Activated CD4-positive, alpha-beta T cell treated with anti-CD3 and anti-CD28 coated beads, Interleukin-2, amount 50 U/mL, for 48 hours (primary cell): ENCODE measurements at regions not wholly inside any gene's neighbourhood (a gene's known extent, or its start where the extent isn't known, plus 50 kb on each side); places are given as distances from the start of the nearest gene placed in this dataset.
"Not testable (repeated sequence)": the region's sequence is repeated elsewhere in the genome, so short reads cannot be mapped to it uniquely, and the experiment has no call there.

Source experiments
- DNase-seq, 2 experiments: peaks; one replicate each; pipeline ENCODE4 v3.0.0-alpha.2; 2020

- DNase-seq = peak; percentile 41 to 49
Measured at GRCh38 chr16:72501739-72502593, 330.0 kb upstream of the PMFBP1 start.

DNA sequence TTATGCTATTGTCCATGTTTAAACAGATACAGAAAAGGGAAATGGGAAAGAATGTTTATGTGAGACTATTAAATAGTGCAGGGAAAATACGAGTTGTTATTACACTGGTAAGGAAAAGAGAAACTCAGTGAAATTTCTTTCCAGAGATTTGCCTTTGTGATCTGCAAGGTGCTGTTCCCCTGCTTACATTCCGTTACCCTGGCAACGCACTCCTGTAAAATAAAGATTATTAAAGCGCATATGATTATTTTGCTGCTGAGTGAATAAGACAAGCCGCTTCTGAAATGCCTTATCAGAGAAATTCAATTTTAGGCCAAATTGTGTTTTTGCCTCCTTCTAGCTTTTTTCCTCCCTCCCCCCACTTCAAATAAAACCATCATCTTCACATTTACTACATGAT, 328.6 kb upstream of the PMFBP1 start:
- no peak for DNase-seq

DNA sequence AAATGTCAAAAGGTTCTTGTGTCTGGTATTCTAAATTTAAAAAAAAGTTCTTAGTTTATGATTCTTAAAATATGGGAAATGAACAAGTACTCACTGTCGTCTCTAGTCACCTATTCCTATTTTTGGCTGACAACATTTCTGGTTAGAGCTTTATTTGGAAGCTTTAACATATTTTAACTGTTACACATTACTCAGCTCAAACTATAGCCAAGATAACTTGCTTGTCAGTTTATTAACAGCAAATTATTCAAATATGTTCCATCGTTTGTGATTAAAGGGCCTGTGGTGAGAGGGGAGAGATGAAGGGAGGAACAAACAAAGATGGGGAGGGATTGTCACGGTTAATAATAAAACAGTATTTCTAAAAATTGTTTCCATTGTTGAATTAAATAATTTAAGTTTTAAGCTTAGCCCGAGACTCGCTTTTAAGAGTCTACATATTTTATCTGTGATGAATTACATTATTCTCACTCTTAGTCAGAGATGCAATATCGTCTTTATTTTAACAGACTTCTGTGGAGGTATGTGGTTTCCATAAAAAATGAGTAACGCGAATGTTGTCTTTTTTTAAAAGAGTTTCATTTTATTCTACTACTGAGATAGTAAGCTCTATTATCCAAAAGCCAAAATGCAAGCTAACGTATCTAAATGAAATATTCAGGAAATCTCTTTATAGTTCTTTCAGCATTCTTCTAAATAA, 321.9 kb upstream of the PMFBP1 start:
- DNase-seq = no peak

DNA sequence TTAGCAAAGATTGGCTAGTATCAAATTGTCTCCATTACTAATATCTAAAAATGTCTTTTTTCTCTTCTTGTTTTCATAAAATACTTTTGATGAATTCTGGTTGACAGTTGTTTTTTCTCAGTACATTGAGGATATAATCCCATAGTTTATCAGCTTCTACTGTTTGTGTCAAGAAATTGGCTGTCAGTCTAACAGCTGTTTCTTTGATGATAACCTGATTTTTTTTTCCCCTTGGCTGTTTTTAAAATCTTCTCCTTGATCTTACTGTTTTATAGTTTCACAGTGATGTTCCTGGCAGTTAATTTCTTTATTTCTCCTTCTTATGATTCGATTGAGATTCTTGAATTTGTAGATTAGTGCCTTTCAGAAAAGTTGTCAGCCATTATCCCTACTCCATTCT, 315.3 kb upstream of the PMFBP1 start:
- DNase-seq = no peak

DNA sequence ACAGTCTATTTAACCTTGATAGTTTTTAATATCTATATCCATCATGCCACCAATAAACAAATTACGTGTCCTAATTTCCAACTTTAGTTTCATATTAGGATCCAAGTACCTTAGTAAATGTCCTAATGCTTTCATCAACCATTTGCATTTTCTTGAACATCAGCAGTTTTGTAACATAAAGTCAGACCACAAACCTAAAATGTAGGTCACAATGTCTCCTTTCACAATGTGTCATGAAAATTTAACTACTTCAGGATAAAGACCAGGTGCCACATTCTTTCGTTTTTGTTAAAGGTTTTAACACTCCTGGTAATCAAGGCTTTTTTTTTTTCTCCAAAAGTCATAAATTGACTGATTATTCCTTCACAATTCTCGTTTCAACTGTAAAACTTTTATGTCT, 310.7 kb upstream of the PMFBP1 start:
- DNase-seq = no peak

DNA sequence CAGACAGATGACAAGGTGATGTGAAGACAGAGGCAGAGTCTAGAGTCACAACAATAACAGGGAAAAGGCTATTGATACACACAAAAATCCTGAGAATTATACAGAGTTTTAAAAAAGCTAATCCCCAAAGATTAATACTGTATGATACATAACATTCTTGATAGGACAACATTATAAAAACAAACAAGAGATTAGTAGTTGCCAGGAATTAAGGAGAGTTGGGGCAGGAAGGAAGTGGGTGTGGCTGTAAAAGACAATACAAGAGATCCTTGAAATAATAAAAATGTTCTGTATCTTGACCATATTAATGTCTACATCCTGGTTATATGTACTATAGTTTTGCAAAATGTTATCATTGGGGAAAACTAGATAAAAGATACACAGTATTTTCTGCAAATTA, 309.5 kb upstream of the PMFBP1 start:
- DNase-seq = no peak

GRCh38 chr16:72480911-72481310, 309.0 kb upstream of the PMFBP1 start:
- DNase-seq = no peak

DNA sequence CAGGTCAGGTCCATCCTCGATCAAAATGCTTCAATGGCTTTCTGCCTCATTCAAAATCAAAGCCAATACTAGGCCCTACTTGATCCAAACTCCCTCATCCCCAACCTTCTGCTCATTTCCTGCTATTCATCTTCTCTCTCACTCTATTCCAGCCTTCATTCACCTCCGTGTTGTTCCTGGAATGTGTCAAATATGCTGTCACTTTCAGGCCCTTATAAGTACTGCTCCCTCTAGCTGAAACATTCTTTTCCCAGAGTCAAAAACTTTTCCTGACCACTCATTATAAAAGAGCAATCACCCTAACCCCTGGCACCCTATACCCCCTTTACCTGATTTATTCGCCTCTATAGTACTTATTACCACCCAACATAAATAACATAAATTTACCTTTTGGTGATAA, 303.7 kb upstream of the PMFBP1 start:
- DNase-seq = no peak

DNA sequence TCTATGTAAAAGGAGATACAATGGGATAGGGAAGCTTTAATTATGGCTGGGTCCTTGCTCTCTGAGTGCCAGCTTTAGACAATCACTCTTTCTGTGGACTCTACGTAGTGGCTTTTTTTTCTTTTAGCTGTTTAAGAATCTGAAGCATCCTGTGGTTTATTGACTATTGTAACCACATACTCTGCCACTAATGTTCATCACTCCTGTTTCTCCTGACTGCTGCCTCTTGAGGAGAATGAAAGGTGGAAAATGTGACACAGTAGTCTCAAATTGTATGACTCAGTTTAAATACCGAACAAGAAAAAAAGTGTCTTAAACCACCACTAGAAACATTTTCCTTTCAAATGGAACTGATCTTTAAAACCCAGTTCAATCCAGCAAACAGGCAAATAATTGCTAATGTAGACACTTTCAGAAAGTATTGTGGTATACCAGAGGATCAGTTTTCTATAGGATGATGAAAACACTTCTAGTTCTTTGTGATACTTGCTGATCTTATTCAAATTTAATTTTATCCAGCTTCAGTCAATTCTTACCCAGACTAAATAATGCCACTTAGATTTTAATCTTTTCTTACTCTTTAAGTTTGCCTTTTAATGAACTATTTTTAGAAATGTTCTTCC, 302.7 kb upstream of the PMFBP1 start:
- DNase-seq = no peak

DNA sequence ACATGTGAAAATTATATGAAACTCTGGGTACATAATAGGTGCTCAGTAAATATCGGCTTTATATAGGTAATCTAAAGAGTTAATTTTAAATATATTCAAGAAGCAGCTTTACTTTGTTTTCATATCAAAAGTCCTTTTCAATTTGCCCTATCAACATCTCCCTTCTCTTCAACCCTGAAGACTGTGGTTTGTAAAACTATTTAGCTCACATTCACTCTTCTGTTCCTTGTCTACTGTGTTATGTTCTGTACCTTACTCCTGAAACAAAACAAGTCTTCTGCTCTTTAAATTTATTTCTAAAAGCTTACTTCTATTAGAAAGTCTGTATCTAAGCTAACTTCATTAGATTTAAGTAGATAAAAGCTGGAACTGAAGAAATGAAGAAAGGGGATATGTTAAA, 301.7 kb upstream of the PMFBP1 start:
- no peak for DNase-seq

GRCh38 chr16:72471317-72471924, 299.5 kb upstream of the PMFBP1 start:
- DNase-seq = no peak

- no peak for DNase-seq
Measured at GRCh38 chr16:72470541-72470940, 298.6 kb upstream of the PMFBP1 start.

DNA sequence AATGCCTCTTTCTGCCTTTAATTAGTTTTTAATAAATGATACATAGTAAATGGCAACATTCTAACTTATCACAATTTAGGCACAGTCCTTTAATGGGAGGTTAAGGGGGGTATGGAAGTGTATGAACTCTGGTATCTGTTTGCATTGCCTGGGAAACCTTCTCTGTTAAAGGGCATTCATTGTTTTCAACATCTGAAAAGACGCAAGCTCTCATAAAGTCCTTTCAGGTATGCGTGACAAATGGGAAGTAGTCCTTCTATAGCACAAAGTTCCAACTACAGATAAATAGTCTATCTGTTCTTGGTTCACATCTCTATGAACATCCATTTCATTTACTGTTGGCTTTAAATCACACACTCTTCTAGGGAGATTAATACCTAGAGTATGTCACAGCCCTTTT, 298.0 kb upstream of the PMFBP1 start:
- no peak for DNase-seq

DNA sequence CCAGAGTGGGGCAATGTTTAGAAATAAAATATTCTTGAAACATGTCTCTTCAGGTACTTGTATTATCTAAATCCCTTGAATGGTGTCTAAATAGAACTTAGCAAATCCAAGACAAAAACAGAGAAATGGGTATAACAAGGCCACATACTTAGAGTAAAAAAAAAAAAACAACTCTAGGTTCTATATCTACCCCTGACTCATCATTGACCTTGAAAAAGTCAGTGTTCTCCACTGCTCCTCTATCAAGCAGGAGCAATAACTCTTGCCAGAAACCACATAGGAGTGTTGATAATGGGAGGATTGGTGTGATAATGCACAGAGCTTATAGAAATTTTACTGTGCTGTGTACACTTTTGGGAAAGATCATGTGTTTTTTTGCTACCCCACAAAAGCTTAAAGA, 296.6 kb upstream of the PMFBP1 start:
- no peak for DNase-seq

DNA sequence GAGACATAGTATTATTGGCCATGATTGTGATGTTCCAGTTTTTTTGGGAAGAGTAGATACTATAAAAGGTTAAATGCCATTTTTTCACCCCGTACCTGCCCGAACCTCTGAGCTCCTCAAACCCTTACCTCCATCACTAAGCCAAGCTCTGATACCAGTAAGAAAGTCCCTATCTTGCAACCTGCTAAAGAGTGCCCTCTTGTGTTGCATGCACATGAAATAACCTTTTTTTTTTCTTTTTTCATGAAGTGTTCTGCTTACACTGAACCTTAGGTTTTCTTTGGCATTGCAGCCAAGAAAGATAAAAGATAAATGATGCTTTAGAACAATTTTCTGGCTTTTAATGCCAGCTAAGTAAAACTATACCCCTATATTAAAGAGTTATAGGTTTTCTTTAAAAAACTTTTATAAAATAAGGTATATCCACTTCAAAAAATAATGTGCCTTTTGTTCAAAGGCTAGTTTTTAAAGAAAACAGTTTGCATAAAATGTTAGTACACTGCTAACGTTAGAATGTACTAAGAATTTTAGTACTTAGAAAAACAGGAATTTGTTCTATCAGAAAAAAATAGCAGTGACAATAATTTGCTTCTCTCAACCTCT, 295.3 kb upstream of the PMFBP1 start:
- no peak for DNase-seq

DNA sequence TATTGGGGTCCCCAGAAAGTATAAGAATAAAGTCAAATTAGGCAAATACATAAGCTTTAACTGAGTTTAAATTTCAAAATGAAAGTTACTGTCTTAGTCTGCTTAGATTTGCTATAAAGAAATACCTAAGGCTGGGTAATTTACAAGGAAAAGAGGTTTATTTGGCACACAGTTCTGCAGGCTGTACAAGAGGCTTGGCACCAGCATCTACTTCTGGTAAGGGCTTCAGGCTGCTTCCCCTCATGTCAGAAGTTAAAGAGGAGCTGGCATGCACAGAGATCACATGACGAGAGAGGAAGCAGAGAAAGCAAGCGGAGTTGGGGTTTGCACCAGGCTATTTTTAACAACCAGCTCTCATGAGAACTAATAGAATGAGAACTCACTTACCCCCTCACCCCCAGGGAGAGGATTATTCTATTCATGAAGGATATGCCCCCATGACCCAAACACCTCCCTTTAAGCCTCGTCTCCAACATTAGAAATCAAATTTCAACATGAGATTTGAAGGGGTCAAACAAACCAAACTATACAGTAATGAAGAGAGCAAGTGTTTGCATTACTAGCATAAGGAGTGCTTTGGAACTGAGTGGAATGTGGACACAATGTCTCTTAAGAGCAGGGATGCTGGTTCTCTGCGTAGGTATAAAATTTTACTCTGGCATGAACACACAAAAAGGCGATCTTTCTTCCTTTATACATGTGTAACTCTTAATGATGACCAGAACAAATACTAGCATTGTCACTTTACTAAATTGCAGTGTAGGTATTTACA, 292.8 kb upstream of the PMFBP1 start:
- DNase-seq = no peak

DNA sequence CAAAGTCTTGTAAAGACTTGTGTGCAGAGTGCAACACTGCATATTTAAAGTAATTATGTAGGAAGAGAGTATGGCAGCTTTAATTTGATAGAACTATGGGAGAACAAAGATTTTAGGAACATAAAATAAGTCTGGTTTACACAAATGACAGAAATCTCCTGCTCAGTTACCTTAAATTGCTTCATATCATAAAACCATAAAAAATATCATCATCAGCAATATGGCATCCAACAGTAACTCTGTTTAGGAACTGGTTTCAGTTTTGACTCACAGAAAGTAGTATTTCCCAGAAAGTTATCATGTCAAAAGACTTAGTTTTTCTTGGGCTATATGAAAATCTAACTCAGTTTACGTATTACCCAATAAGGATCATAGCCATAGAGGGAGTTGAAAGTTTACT, 292.1 kb upstream of the PMFBP1 start:
- DNase-seq = no peak

DNA sequence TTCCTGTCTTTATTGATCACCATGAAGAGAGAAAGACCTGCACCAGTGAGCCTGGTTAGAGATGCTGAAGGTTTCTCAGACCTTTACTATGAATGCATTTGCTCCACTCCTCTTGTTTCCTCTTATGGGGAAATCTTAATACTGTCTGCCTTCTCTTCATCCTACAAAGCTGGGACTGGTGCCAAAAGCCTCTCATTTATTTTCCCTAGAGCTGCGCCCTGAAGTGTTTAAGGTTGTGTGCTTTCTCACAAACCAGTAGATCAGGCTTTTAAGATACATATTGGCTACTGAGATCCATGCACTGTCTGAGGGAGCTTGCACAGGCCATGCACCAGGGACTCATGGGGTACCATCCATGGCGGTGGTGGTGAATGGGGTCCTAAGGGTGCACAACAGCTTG, 286.1 kb upstream of the PMFBP1 start:
- no peak for DNase-seq

DNA sequence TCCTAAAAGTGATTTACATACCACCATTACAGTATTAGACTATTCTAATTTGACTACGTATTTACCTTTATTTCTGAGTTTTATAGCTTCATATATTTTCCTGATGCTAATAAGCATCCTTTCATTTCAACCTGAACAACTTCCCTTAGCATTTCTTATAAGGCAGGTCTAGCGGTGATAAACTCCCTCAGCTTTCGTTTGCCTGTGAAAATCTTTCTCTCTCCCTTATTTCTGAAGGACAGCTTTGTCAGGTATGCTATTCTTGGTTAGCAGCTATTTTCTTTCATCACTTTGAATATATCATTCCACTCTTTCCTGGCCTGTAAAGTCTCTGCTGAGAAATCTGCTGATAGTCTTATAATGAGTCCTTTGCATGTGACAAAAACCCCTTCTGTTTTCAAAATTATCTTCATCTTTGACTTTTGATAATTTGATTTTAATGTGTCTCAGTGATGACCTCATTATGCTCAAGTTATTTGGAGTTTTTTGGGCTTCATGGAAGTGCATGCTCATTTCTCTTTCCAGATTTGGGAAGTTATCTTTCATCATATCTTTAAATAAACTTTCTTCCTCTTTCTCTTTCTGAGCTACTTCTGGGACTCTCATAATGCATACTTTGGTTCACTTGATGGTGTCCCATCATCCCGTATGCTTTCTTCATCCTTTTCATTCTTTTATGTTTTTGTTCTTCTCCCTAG, 285.4 kb upstream of the PMFBP1 start:
- no peak for DNase-seq

DNA sequence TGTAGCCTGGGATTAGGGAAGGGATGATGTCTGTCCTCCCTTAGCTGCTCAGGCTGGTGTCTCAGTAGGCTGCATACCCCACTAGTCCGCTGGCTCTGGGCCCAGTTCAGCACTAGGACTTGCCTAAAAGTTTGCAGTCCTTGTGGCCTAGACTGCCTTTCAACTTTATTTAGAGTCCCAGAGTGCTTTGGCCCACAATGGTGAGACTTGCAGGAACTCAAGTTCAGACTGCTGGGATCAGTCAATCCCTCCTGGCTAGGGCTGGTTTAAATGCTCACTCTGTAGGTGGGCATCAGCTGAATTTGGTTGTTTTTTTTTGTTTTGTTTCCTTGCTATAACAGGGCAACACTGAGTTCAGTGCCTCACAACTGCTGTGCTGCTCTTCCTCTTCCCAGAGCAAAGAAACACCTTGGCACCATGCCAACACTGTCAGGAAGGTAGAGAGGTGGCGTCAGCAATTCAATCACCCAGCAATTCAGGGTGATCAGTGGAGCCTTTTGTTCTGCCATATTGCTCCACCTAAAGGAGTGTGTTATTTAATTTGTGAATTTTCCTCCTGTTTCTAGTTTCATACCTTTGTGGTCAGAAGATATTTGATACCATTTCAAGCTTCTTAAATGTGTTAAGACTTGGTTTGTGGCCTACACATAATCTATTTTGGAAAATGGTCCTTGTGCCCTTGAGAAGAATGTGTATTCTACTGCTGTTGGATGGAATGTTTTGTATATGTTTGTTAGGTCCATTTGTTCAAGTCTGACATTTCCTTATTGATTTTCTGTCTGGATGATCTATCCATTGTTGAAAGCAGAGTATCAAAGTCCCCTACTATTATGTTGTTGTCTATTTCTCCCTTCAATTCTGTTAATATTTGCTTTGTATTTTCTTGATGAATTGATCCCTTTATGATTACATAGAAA, 284.0 kb upstream of the PMFBP1 start:
- DNase-seq = no peak

DNA sequence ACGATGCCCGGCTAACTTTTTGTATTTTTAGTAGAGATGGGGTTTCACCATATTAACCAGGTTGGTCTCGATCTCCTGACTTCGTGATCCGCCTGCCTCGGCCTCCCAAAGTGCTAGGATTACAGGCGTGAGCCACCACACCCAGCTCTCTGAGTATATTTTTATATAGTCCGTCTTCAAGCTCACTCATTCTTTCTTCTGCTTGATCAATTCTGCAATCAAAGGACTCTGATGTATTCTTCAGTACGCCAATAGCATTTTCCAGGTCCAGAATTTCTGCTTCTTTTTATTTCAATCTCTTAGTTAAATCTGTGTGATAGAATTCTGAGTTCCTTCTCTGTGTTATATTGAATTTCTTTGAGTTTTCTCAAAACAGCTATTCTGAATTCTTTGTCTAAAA, 281.9 kb upstream of the PMFBP1 start:
- DNase-seq = not testable (repeated sequence)
